H9 (cell line): ENCODE measurements at regions not wholly inside any gene's neighbourhood (a gene's known extent, or its start where the extent isn't known, plus 50 kb on each side); places are given as distances from the start of the nearest gene placed in this dataset.

Experiments used
- DNase-seq: peaks from one replicate; pipeline ENCODE4 v3.0.0-alpha.2; 2017
- H2AFZ ChIP-seq: one replicate; pipeline ENCODE4 v1.6.1; 2013; ENCODE audit warnings: mild to moderate bottlenecking, low read length, control low read depth, moderate library complexity
- H2AK5ac ChIP-seq: 2 replicates; pipeline ENCODE4 v1.6.1; 2013; ENCODE audit warnings: low read length, control low read depth, mixed read lengths; ENCODE audit not compliant: insufficient read length
- H2BK120ac ChIP-seq: one replicate; pipeline ENCODE4 v1.6.1; 2013; ENCODE audit warnings: low read depth, mild to moderate bottlenecking, low read length, control low read depth, inconsistent platforms; ENCODE audit not compliant: poor library complexity, severe bottlenecking
- H2BK12ac ChIP-seq: 2 replicates; pipeline ENCODE4 v1.6.1; 2013; ENCODE audit warnings: low read length, control low read depth, mixed read lengths, low read depth; ENCODE audit not compliant: insufficient read length
- H2BK15ac ChIP-seq: 2 replicates; pipeline ENCODE4 v1.6.1; 2013; ENCODE audit warnings: low read depth, low read length, control low read depth
- H2BK20ac ChIP-seq: one replicate; pipeline ENCODE4 v1.6.1; 2013; ENCODE audit warnings: low read depth, mild to moderate bottlenecking, low read length, control low read depth, inconsistent platforms; ENCODE audit not compliant: poor library complexity, severe bottlenecking
- H2BK5ac ChIP-seq: 2 replicates; pipeline ENCODE4 v1.6.1; 2013; ENCODE audit warnings: low read length, control low read depth, mixed read lengths; ENCODE audit not compliant: insufficient read length
- H3K14ac ChIP-seq: 2 replicates; pipeline ENCODE4 v1.6.1; 2013; ENCODE audit warnings: low read length, control low read depth; ENCODE audit not compliant: insufficient read depth
- H3K18ac ChIP-seq: 2 replicates; pipeline ENCODE4 v1.6.1; 2013; ENCODE audit warnings: low read depth, mild to moderate bottlenecking, mixed read lengths, low read length, control low read depth; ENCODE audit not compliant: insufficient read length
- H3K23ac ChIP-seq: 2 replicates; pipeline ENCODE4 v1.6.1; 2013; ENCODE audit warnings: low read length, control low read depth, mixed read lengths, low read depth; ENCODE audit not compliant: insufficient read length
- H3K23me2 ChIP-seq: 2 replicates; pipeline ENCODE4 v1.6.1; 2013; ENCODE audit warnings: low read depth, mild to moderate bottlenecking, mixed read lengths, low read length, control low read depth; ENCODE audit not compliant: insufficient read length, poor library complexity, severe bottlenecking
- H3K27ac ChIP-seq: 2 replicates; pipeline ENCODE4 v1.5.1; 2013; ENCODE audit warnings: low read length, control low read depth, mixed read lengths, low read depth; ENCODE audit not compliant: insufficient read length
- H3K27me3 ChIP-seq: 2 replicates; pipeline ENCODE4 v1.6.1; 2013; ENCODE audit warnings: low read length, control low read depth, inconsistent platforms; ENCODE audit not compliant: insufficient read depth
- H3K4ac ChIP-seq: 2 replicates; pipeline ENCODE4 v1.6.1; 2013; ENCODE audit warnings: low read depth, mild to moderate bottlenecking, control low read depth, inconsistent platforms, low read length, moderate library complexity
- H3K4me1 ChIP-seq: 2 replicates; pipeline ENCODE4 v1.6.1; 2013; ENCODE audit warnings: low read length, control low read depth, inconsistent platforms; ENCODE audit not compliant: insufficient read depth
- H3K4me2 ChIP-seq: 2 replicates; pipeline ENCODE4 v1.6.1; 2013; ENCODE audit warnings: low read length, control low read depth, mixed read lengths; ENCODE audit not compliant: insufficient read length, insufficient read depth
- H3K56ac ChIP-seq: 2 replicates; pipeline ENCODE4 v1.6.1; 2013; ENCODE audit warnings: low read depth, mild to moderate bottlenecking, mixed read lengths, low read length, control low read depth; ENCODE audit not compliant: insufficient read length
- H3K79me1 ChIP-seq: 2 replicates; pipeline ENCODE4 v1.6.1; 2013; ENCODE audit warnings: low read depth, mild to moderate bottlenecking, moderate library complexity, low read length, control low read depth, inconsistent platforms; ENCODE audit not compliant: insufficient read depth, poor library complexity, severe bottlenecking
- H3K79me2 ChIP-seq: 2 replicates; pipeline ENCODE4 v1.6.1; 2013; ENCODE audit warnings: low read length, control low read depth, inconsistent platforms; ENCODE audit not compliant: insufficient read depth
- H3K9ac ChIP-seq: 2 replicates; pipeline ENCODE4 v1.6.1; 2013; ENCODE audit warnings: low read length, control low read depth, mixed read lengths; ENCODE audit not compliant: insufficient read length; ENCODE audit errors: extremely low read depth
- H3K9me3 ChIP-seq: one replicate; pipeline ENCODE4 v1.6.1; 2013; ENCODE audit warnings: low read depth, low read length, inconsistent platforms; ENCODE audit not compliant: control insufficient read depth
- H3T11ph ChIP-seq: one replicate; pipeline ENCODE4 v1.6.1; 2013; ENCODE audit warnings: mild to moderate bottlenecking, low read length, control low read depth, inconsistent platforms
- H4K20me1 ChIP-seq: one replicate; pipeline ENCODE4 v1.6.1; 2013; ENCODE audit not compliant: control insufficient read depth, insufficient read length, insufficient read depth
- H4K5ac ChIP-seq: 2 replicates; pipeline ENCODE4 v1.6.1; 2013; ENCODE audit warnings: low read depth, mild to moderate bottlenecking, mixed read lengths, low read length, control low read depth; ENCODE audit not compliant: insufficient read length
- H4K8ac ChIP-seq: replicated peaks from 2 replicates; pipeline ENCODE4 v1.6.1; 2013; ENCODE audit warnings: low read length, control low read depth, mixed read lengths, low read depth; ENCODE audit not compliant: insufficient read length
- H4K91ac ChIP-seq: 2 replicates; pipeline ENCODE4 v1.6.1; 2013; ENCODE audit warnings: low read depth, mild to moderate bottlenecking, moderate library complexity, mixed read lengths, low read length, control low read depth; ENCODE audit not compliant: insufficient read length
- H3K27ac Mint-ChIP-seq, 3 experiments: 2 replicates in 2 of 3; 3 replicates in 1 of 3; pipeline ENCODE4 v1.8.0; 2020 to 2021; ENCODE audit warnings: mixed read lengths in 3 of 3, mild to moderate bottlenecking in 1 of 3, moderate library complexity in 1 of 3
- H3K27me3 Mint-ChIP-seq: 2 replicates; pipeline ENCODE4 v1.8.0; 2021; ENCODE audit warnings: low read depth, mild to moderate bottlenecking, moderate library complexity, mixed read lengths
- H3K36me3 Mint-ChIP-seq, 3 experiments: 2 replicates in 2 of 3; 3 replicates in 1 of 3; pipeline ENCODE4 v1.8.0; 2020 to 2021; ENCODE audit warnings: low read depth in 3 of 3, mixed read lengths in 3 of 3; ENCODE audit not compliant: insufficient read depth in 1 of 3
- H3K4me1 Mint-ChIP-seq, 2 experiments: 2 replicates each; pipeline ENCODE4 v1.8.0; 2020; ENCODE audit warnings: mixed read lengths in 2 of 2
- H3K4me3 Mint-ChIP-seq, 2 experiments: 2 replicates in 1 of 2; 3 replicates in 1 of 2; pipeline ENCODE4 v1.8.0; 2020 to 2021; ENCODE audit warnings: mild to moderate bottlenecking in 2 of 2, mixed read lengths in 2 of 2, moderate library complexity in 1 of 2
- H3K9me3 Mint-ChIP-seq, 2 experiments: 2 replicates in 1 of 2; 3 replicates in 1 of 2; pipeline ENCODE4 v1.8.0; 2020; ENCODE audit warnings: mild to moderate bottlenecking in 2 of 2, mixed read lengths in 2 of 2, moderate library complexity in 1 of 2
- CTCF ChIP-seq: fragments of 200-600 bp; sonication (generic); conservative IDR thresholded peaks from 3 replicates; pipeline ENCODE4 v1.8.0; 2021; ENCODE audit warnings: antibody characterized with exemption, mild to moderate bottlenecking
- WGBS: extraction: QIAGEN DNeasy Blood & Tissue Kit; methylation state at CpG from one replicate; pipeline ENCODE4 v1.1.7; 2013; ENCODE audit warnings: missing lambda C conversion rate, low lambda C conversion rate, mixed read lengths; ENCODE audit not compliant: insufficient read length; ENCODE audit errors: extremely low coverage; 5-methylcytosine and 5-hydroxymethylcytosine counted together

- Histone ChIP-seq H3K14ac (no peak overlapping the region), H2BK12ac (no peak overlapping the region), H2BK5ac (no peak overlapping the region), H3K4me2 (no peak overlapping the region), H3K4ac (no peak overlapping the region), H3K56ac (no peak overlapping the region), H3K79me2 (no peaks in the 10 kb centered on the region), H2BK20ac (no peak overlapping the region), H3K23me2 (no peaks in the 10 kb centered on the region), H3K9me3 (no peaks in the 10 kb centered on the region), H2AFZ (no peak overlapping the region), H3K27me3 (no peaks in the 10 kb centered on the region), H3T11ph (no peak overlapping the region), H2BK15ac (no peak overlapping the region), H4K91ac (no peak overlapping the region), H4K20me1 (no peaks in the 10 kb centered on the region), H2AK5ac (no peak overlapping the region), H3K79me1 (no peaks in the 10 kb centered on the region), H3K4me1 (peaks cover 3% of the 10 kb centered on the region; the same call in 1 of the 2 replicates), H4K5ac (no peak overlapping the region), H4K8ac (no peak overlapping the region), H3K27ac (no peak overlapping the region), H3K9ac (no peak overlapping the region), H3K23ac (no peak overlapping the region), H3K18ac (no peak overlapping the region), H2BK120ac (no peak overlapping the region)
- H3K9me3 Mint-ChIP-seq = no peaks in the 10 kb centered on the region; a peak in 1 of 5 replicates
- DNase-seq = no peak
- peaks cover 5% of the 10 kb centered on the region; the same call in 1 of the 2 replicates for H3K27me3 Mint-ChIP-seq
- WGBS = no CpG with 5 or more reads among the region's 3 CpGs
- H3K4me1 Mint-ChIP-seq = peaks cover 4 to 7% of the 10 kb centered on the region in 2 experiments
- no peak overlapping the region for H3K27ac Mint-ChIP-seq
- TF ChIP-seq CTCF = no peak
- H3K4me3 Mint-ChIP-seq = no peak overlapping the region
- H3K36me3 Mint-ChIP-seq = no peaks in the 10 kb centered on the region
Observed at GRCh38 chr9:1723522-1724015, 291.6 kb upstream of the SMARCA2 start.
